ENCODE measurements at regions not wholly inside any gene's neighbourhood (a gene's known extent, or its start where the extent isn't known, plus 50 kb on each side); places are given as distances from the start of the nearest gene placed in this dataset.
A peak's percentile ranks its signal among the peaks of the same experiment; 100 is the strongest.

DNA sequence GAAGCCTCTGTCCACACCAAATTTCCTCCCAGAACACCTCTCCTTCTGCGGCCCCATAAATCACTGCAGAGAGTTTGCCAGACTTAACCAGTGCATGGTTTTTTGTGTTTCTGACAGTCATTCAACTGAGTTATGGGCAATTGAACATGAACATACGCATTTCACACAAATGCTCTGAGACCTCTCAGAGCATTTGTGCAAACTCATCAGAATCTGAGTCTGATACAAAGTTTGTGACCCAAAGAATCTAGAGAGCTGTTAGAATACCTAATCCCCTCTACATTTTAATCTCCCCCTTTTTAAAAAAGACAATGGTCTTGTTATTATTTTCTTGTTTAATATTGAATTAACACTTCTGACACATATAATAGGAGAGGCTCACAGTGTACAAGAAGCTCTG lies 416.9 kb upstream of the SMARCA2 start:
- no peak for DNase-seq

DNA sequence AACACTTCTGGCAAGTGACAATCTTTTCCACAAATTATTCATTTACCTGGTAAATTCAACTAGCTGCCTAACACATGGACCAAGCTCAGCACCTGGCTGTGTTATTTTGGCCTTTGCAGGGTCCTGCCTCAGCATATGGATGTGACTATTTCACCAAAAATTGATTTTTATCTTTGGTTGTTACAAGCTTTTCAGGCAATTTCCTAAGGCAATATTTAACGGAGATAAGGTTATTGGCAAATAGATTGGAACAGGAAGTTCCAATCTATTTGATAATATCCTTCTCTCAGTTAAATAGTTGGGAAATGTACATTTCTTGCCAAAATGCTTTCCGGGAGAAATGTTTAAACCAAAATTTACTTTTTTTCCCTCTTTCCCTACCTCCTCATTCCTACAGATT lies 415.2 kb upstream of the SMARCA2 start:
- no peak for DNase-seq

DNA sequence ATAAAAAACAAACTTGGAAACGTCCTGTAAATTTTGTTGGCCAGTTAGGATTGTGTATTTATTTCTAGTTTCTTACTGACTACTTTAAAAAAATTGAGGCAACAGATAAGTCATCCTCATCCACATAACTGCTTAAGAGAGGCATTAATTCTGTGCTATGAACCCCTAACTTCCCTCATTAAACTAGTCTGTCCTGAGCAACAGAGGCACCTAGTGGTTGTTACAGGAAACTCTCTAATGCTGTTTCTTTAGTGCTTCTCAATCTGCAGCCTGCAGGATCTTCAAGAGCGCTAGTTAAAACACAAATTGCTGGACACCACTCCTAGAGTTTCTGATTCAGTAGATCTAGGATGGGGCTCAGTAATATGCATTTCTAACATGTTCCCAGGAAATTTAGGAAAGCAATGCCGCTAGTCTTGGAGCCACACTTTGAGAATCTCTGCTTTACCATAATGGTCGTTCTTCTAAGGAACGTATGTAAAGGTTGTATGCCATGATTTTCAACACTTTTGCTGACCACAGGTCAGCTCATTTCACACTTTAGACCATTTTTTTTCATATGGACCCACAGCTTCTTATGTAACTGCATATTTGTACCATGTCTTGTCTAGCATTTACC lies 410.1 kb upstream of the SMARCA2 start:
- DNase-seq, result peak; percentile 45

DNA sequence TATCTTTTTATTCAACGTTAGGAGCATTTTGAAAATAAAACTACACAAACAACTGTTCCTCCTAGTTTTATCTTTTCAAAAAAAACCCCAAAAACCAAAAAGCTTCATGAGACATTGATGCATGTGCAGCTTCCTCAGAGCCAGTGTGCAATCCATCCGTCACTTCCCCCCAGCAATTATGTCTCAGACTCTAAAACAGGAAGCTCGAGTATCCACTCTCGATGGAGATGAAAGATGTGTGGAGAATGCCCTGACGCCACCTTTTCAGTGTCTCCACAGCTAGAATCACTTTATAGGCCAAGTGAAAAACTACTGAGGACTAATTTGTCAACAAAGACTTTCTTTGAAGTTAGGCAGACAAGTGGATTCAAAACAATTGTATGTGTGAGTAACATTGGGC lies 408.9 kb upstream of the SMARCA2 start:
- no peak for DNase-seq

DNA sequence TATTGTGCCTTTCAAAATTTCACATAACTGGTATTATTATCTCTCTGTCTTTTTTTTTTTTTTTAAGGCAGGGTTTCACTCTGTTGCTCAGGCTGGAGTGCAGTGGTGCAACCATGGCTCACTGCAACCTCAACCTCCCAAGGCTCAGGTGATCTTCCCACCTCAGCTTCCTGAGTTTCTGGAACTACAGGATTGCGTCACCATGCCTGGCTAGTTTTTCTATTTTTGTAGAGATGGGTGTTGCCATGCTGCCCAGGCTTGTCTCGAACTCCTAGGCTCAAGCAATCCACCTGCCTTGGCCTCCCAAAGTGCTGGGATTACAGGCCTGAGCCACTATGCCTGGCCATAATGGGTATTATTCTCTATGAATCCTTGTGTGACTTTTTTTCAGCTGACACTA lies 402.3 kb upstream of the SMARCA2 start:
- no peak for DNase-seq

DNA sequence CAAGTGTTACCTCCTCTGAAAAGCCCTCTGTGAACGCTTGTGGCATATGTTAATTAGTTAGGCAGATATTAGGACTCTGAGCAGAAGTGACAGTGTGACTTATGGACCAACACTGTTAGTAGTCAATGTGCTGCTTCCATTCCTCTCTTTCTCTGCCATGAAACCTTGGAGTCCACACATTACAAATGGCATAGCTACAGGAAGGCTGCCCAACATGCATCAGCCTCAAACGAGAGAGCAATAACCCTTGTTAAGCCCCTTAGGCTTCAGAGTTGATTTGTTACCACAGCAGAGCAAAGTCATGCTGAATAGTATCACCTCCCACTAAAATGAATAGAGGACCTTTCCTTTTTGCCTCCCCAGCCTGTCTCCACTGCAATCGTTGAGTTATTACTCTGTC lies 397.7 kb upstream of the SMARCA2 start:
- DNase-seq, result no peak

DNA sequence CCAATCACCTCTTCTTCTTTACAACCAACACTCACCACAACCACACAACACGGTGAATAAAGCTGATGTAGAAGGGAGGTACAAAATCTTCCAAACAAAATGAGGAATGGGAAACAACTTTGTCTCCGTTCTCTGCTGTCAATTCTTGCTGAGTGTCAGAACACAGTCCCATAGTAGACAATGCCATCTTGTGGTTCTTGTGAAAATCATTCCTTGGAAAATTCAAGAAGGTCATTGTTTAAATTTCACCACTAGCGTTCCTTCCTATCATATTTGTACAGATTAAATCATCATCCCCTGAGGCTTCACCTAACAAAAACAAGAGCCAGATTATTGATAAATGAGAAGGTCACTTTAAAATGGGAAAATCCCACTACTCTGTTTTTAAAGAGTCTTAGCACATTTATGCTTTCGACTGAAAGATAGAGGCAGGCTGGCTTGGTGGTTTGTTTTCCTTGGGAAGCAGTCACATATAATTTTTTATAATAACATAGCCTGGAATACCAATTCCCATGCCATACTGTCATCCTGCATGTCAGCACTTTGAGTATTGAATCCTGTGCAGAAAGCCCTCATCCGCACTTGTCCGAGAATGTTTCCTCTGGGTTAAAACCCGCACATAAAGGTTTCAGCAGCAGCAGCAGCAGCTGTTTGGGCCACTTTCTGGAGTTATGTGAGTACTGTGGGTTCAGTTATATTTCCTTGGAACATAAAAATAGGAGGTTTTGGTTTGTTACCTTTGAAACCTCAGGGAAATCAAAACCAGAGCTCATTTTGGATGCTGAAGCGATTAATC lies 395.0 kb upstream of the SMARCA2 start:
- peak; percentile 23 for DNase-seq

DNA sequence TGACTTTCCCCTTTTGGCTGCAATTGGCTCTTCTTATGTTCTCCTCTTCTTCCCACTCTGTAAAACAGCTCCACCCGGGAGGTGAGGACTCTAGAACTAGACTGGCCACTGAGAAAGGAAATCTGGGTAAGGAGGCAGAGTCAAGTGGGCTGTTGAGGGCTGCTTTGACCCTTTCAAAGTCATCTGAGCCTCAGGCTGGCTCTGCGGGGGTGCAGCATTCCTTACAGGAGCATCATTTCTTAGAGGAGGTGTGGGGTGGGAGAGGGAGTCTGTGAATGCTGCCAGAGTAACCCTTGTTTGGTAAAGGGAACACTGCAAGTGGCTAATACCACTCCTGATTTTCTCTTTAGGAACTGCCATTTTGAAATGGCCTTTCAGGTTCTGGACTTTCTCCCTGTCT lies 377.7 kb upstream of the SMARCA2 start:
- DNase-seq, result no peak

DNA sequence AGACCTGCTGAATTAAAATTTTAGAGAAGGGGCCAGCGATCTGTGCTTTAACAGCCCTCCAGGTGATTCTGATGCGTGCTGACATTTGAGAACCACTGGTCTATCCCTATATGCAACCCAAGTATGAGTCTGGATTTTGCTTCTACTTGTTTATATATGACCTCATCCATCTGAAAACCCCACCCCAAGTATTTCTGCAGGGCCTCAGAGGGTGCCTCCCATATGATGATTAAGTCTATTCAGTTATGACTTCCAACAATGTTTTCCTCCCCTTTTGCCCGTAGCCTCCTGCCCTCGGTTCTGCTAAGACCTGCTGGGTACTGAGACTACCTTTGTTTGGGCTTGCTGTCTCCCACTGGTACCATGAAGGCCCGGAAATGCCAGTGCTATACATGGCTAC lies 376.0 kb upstream of the SMARCA2 start:
- no peak for DNase-seq

DNA sequence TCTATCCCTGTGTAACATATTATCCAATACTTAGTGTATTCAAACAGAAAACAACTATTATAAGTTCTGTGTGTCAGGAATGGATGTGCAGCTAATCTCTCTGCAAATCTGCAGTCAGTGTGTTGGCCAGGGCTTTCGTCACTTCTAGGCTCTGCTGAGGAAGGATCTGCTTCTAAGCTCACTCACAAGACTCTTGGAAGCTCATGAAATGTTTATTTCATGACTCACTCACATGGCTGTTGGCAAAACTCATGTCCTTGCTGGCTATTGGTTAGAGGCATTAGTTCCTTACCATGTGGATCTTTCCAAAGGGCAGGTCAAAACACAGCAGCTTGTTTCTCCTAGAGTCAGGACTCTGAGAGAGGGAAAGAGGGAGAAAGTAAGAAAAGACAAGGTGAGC lies 367.4 kb upstream of the SMARCA2 start:
- DNase-seq, result no peak

DNA sequence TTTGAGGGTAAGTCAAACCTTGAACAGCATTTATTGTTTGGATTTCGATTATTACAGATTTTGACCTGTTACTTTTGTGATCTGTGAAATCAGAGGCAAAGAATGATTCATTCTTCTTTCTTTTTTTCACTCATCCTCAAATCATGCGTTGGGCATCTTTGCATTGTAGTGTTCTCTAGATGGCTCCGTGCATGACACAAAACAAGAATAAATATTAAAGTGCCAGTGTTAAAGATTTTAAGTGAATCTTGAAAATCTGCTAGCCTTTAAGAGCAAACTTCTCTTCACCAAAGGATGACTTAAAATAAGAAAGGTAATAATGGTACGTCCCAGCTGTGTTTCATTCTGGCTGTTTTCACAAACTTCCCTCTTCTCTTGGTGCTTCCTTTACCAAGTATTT lies 361.9 kb upstream of the SMARCA2 start:
- DNase-seq, result no peak

DNA sequence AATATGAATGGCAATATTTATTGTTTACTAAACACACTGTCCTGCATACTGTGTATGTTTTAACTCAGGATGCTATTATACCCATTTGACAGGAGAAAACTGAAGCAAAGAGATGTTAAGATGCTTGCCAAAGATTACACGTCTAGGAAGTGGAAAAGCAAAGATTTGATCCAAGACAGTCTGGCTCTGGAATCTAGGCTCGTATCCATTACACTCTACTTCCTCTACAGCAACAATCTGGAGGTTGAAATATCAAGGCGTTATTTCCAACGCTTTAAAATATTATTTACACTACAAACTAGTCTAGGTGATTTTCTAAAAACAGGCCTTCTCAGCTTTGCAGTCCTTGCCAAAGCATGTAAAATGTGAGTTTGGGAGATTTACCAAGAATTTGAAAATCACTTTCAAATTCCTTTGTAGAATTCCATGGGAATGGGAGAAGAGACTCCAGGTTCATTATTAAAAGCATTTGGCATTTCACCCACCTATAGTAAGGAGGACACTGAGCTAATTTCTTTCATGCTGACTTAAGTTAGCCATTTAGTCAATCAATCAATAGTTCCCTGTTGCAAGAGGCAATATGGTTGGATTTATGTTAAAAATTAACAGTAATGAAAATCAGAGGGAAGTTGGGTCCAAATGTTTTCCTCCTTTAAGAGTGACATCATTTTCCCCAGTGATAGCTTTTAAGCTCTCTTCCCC lies 356.3 kb upstream of the SMARCA2 start:
- DNase-seq, result no peak

DNA sequence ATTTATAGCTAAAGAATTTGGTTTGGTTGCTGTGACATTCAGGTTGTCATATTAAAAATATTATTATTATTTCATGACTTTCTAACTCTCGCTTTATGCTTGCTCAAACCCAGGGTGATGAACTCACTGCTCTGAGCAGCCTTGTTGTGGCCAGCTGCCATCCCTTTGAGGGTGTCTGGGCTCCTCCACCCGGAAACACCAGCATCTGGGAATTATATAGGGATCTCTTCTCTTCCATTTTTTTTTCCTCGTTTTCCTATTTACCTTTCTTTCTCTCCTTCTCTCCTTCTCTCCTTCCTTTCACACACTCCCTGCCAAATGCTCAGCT lies 355.8 kb upstream of the SMARCA2 start:
- no peak for DNase-seq

DNA sequence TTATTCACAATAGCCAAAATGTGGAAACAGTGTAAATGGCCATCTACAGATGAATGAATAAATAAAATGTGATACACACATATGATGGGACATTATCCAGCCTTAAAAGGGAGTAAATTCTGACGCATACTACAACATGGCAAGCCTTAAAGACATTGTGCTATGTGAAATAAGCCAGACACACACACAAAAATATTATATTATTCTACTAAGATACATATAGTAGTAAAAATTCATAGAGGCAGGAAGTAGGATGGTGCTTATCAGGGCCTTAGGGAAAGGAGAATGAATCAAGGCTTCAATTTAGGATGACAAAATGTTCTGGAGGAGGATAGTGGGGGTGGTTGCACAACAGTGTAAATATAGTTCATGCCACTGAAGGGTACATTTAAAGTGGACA lies 346.7 kb upstream of the SMARCA2 start:
- no peak for DNase-seq

DNA sequence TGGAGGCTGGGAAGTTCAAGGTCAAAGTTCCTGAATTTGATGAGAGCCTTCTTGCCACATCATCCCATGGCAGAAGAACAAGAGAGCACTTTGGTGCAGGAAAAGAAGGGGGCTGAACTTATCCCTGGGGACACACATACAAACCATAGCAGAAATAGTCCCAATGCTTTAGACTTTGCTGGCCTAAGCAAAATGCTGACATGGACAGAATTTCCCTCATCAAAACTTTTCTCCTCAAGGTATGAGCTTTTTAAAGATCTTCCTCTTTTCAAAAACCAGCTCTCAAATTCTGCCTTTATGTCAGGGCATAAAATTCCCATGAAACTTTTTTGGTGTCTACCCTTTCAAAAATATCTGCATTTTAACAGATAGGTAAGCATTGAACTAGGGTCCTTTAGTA lies 341.8 kb upstream of the SMARCA2 start:
- DNase-seq, result no peak

DNA sequence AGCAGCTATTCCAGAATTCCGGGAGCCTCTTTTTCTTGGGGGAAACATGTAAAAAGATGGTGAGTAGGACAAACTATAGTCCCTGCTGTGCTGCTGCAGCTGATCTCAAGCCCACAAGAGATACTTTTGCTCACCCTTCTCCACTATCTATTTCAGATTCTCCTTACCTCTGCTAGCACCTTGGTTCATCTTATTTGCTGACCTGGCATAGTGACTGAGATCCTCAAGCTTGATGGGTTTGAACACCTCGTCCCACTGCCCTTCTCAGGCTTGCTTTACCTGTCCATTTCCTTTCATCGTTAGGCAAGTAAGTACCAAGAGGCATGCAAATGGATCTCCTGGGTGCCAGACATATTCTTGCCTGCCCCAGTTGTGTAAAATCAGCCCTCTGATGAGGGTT lies 338.4 kb upstream of the SMARCA2 start:
- DNase-seq, result no peak

DNA sequence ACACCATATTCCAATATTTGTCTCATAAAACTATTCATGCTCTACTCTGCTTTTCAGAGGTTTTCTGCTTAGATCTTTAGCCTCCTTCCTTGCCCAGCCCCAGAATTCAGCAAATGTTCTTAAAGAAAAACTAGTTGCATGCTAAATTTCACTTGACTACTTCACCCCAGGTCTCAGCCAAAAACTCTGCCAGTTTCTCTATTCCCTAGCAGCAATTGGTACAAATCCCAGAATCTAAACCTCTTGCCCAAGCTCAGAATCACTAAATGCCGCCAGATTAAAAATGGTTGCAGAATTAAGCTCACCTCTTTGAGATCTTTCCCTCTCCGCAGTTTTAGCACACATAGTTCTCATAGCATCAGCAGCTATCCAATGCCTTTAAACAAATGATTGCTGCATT lies 331.2 kb upstream of the SMARCA2 start:
- no peak for DNase-seq

DNA sequence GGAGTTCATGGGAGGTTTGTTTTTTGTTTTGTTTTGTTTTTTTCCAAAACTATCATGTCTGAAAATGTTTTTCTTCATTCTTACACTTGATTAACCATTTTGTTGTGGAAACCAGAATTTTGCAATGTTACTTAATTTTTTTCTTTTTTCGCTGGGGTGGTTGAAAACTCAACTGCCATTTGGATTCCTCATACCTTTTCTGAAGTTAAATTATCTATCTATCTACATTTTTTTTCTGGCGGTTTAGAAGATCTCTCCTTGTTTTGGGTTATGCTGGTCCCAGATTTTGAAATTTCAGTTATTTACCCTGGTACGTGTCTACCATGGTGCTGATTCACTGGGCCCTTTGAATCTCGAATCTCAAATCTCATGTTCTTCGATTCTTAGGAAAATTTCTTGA lies 316.2 kb upstream of the SMARCA2 start:
- no peak for DNase-seq

DNA sequence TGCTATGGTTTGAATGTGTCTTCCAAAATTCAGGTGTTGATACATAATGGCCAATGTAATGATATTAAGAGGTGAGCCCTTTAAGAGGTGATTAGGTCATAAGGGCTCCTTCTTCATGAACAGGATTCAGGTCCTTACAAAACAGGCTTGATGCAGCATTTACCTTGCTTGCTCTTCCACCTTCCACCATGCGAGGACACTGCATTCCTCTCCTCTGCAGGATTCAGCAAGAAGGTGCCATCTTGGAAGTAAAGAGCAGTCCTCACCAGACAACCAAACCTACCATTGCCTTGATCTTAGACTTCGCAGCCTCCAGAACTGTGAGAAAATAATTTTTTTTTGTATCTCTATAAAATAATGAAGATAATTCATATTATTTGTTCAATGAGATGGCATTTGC lies 314.0 kb upstream of the SMARCA2 start:
- no peak for DNase-seq

DNA sequence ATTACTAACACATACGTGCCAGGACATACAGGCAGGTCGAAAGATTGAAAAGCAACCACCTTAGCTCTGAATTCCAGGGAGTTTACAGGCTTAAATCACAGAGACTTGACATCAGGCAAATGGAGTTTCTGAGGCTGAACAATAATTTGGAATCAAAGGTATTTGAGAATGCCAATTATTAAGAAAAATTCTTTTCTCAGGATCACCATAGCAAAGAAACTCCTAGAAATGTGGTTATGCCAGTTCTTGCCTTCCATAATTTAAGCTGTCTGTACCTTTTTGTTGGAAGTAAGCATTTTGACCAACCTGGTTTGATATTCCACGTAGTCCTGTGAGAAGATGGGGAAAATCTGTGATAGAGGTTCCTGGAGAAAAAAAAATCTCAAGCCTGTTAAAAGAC lies 312.4 kb upstream of the SMARCA2 start:
- DNase-seq, result no peak

DNA sequence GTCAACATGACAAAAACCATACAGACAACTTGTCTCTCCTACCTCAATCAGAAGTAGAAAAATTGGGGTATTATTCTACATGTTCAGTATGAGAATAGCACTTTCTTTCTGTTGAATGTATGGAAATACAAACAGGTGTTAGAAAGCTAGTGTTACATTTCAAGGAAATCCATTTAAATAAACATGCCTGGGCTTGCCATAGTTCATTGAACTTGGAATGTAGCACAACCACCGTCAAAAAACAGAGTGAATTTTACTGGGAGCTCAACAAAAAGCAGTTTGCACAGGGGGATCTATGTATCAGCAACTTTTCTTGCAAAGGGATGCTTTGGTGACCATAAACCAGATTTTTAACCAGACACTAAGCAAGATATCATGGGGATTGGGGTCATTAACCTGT lies 307.9 kb upstream of the SMARCA2 start:
- no peak for DNase-seq

DNA sequence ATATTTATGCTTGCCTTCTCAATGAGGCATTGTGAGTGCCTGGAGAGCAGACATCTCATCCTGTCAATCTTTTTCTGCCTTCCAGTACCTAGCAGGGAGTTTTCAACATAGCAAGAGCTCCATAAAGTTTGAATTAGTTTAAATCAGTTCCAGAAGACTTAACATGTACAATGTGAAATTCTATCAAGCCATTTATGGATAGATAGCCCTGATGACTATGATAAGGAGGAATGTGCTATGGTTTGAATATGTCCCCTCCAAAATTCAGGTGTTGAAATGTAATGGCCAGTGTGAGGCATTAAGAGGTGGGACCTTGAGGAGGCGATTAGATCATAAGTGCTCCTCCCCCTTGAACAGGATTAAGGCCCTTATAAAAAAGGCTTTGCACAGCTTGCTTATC lies 306.9 kb upstream of the SMARCA2 start:
- no peak for DNase-seq

DNA sequence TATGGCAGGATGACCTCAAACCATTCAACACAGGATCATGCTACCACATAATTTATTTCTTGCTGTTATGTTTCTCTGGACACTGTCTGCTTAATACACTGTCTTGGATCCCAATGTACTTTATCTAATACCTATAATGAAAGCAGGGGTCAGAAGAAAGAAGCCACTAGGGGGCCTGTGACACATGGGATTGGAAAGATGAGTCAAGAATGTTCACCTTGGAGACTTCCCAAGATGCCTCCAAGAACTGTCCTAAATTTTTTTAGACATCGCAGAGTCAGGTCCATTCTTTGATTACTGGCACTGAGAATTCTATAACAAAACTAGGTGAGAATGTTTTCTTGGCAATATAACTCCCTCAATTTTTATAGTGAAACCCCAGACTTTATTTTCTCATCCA lies 305.8 kb upstream of the SMARCA2 start:
- DNase-seq, result peak; percentile 13

DNA sequence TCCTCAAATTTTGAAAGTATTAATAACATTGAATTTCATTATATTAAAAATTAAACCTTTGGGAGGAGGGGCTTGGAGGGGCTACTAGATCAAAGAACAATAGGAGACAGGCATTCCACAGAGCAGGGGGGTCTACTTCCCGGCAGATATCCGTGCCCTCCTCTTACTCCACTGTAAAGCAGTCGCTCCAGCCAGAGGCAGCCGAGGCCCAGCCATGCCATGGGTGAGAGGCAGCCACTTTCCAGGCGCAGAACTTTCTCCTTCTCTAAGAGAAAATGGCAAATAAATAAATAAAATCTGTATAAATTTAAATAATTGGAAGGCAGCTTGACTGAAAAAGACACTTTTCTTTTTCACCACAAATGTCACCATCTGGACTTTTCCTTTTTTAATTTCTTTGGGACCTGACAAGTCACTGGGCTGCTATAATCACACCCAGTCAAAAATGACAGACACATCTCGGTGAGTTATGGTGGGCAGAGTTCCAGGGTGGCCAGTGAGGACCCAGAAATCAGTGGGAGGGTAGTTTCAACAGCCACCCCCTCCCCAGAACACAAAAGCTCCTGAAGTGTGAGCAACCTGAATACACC lies 302.2 kb upstream of the SMARCA2 start:
- no peak for DNase-seq
